ENCODE measurements at regions not wholly inside any gene's neighbourhood (a gene's known extent, or its start where the extent isn't known, plus 50 kb on each side); places are given as distances from the start of the nearest gene placed in this dataset.
A peak's percentile ranks its signal among the peaks of the same experiment; 100 is the strongest.

DNA sequence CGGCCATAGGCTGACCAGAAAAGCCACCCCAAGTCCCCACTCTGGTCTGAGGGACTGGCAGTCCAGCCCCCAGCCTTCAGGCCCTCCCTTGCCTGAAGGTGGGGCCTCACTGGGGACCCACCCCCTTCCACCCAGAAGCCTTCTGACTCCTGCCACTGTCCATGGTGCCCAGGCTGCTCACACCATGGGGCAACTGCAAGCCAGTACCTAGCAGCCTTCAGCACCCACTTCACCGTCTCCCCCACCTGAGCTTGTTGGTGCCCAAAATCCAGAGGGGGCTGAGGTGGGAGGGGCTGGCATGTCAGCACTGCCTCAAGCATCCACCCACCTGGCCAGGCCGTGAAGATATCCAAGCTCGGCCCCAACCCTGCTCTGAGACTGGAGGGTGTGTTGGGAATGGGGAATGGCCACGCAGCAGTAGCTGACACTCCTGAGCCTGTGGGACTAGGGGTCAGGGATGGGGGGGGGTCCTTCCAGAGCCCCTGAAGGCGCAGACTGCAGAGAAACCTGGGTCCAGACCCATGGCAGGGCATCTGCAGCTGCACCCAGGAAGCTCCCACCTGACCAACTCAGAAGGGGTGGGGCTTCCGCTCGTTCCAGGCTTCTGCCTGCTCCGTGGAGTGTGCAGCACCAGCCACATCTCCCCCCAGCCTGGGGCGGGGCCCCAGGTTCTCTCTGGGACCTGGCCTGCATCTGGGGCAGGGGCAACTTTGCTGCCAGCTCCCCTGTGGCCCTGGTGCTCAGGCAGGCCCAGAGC is 942.1 kb upstream of the EPHA7 start:
- TF ChIP-seq, protein P1, sequence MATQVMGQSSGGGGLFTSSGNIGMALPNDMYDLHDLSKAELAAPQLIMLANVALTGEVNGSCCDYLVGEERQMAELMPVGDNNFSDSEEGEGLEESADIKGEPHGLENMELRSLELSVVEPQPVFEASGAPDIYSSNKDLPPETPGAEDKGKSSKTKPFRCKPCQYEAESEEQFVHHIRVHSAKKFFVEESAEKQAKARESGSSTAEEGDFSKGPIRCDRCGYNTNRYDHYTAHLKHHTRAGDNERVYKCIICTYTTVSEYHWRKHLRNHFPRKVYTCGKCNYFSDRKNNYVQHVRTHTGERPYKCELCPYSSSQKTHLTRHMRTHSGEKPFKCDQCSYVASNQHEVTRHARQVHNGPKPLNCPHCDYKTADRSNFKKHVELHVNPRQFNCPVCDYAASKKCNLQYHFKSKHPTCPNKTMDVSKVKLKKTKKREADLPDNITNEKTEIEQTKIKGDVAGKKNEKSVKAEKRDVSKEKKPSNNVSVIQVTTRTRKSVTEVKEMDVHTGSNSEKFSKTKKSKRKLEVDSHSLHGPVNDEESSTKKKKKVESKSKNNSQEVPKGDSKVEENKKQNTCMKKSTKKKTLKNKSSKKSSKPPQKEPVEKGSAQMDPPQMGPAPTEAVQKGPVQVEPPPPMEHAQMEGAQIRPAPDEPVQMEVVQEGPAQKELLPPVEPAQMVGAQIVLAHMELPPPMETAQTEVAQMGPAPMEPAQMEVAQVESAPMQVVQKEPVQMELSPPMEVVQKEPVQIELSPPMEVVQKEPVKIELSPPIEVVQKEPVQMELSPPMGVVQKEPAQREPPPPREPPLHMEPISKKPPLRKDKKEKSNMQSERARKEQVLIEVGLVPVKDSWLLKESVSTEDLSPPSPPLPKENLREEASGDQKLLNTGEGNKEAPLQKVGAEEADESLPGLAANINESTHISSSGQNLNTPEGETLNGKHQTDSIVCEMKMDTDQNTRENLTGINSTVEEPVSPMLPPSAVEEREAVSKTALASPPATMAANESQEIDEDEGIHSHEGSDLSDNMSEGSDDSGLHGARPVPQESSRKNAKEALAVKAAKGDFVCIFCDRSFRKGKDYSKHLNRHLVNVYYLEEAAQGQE (IDR thresholded peaks at IDR 0.05; ENCODE audit: low read depth): peak; percentile 77
- TF ChIP-seq EP300 (IDR thresholded peaks at IDR 0.05; ENCODE audit: borderline replicate concordance): no peak

DNA sequence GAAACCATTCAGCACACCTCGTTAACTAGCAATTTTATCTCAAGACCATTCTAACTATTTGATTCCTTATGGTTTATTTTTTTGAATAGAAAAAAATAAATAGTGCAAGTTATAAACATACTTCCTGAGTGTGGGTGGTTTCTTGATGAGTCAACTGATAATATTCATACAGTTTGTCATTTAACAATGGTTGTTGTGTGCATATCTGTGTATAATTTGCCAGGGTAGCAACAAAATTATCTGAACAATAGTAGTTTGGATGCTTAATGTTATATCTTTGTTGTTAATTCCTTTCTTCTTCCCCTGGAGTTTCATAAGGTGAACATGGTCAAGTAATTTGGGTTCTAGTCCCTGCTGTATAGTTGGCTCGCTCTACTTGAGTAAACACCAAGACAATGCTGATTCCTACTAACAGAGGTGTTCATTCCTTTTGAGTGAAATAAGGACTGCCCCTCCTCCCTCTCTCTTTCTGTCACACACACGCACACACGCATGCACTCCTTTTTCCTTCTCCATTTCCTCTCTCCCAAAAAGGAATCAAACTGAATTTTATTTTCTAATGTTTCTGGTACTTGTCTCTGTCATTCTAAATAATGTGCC is 938.1 kb upstream of the EPHA7 start:
- TF ChIP-seq EP300 (IDR thresholded peaks at IDR 0.05; ENCODE audit: borderline replicate concordance) (0 out of 2 replicates have a peak, but pooled peaks have one; percentile 28), NFIC (IDR thresholded peaks at IDR 0.05) (no peak)

GRCh38 chr6:94350833-94351232 is 931.5 kb upstream of the EPHA7 start:
- TF ChIP-seq NFIC (IDR thresholded peaks at IDR 0.05) (no peak), ZBTB7A (IDR thresholded peaks at IDR 0.05; ENCODE audit: low read depth) (no peak), USF1 (IDR thresholded peaks at IDR 0.05) (no peak), TEAD4 (IDR thresholded peaks at IDR 0.05) (no peak), CEBPB (IDR thresholded peaks at IDR 0.05) (no peak)

DNA sequence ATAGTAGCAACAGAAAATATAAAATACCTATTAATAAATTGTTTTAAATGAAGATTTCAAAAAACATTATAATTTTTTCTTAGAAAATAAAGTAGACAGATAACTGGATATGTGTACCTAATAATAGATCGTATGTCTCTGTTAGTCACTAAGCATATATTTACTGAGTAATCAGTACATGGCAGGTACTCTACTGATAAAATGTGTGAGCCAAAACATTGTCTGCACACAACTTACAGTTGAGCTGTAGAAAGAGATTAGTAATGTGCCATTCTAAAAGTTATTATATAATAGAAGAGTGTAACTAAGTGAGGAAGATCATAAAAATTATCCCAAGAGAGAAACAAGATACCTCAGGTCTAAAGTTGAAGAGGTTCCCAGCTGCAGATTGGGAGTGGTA is 929.9 kb upstream of the EPHA7 start:
- TF ChIP-seq EGR1 (IDR thresholded peaks at IDR 0.05) (no peak), USF1 (IDR thresholded peaks at IDR 0.05) (no peak), YY1 (IDR thresholded peaks at IDR 0.05; ENCODE audit: low read depth) (no peak), TEAD4 (IDR thresholded peaks at IDR 0.05) (no peak), TCF12 (IDR thresholded peaks at IDR 0.05; ENCODE audit: low read depth) (no peak), EP300 (IDR thresholded peaks at IDR 0.05; ENCODE audit: borderline replicate concordance) (no peak), NFIC (IDR thresholded peaks at IDR 0.05) (no peak), RAD21 (IDR thresholded peaks at IDR 0.05; ENCODE audit: low read depth) (no peak), MAX (IDR thresholded peaks at IDR 0.05) (no peak), ZBTB7A (IDR thresholded peaks at IDR 0.05; ENCODE audit: low read depth) (no peak), CEBPB (IDR thresholded peaks at IDR 0.05) (no peak)
- TF ChIP-seq, protein P1 (IDR thresholded peaks at IDR 0.05; ENCODE audit: low read depth): no peak

GRCh38 chr6:94344866-94345265 is 925.5 kb upstream of the EPHA7 start:
- TF ChIP-seq USF1 (IDR thresholded peaks at IDR 0.05): no peak
- TF ChIP-seq TEAD4 (IDR thresholded peaks at IDR 0.05): no peak
- TF ChIP-seq CREB1 (IDR thresholded peaks at IDR 0.05; ENCODE audit: low read depth): no peak
- no peak for TF ChIP-seq CEBPB (IDR thresholded peaks at IDR 0.05)

GRCh38 chr6:94341173-94341572 is 921.8 kb upstream of the EPHA7 start:
- TF ChIP-seq ZBTB7A (IDR thresholded peaks at IDR 0.05; ENCODE audit: low read depth) (no peak), EP300 (IDR thresholded peaks at IDR 0.05; ENCODE audit: borderline replicate concordance) (no peak), TEAD4 (IDR thresholded peaks at IDR 0.05) (no peak), EGR1 (IDR thresholded peaks at IDR 0.05) (no peak), CEBPB (IDR thresholded peaks at IDR 0.05) (no peak), TAF1 (IDR thresholded peaks at IDR 0.05; ENCODE audit: low read depth) (no peak), CREB1 (IDR thresholded peaks at IDR 0.05; ENCODE audit: low read depth) (no peak), USF1 (IDR thresholded peaks at IDR 0.05) (no peak), FOXM1 (IDR thresholded peaks at IDR 0.05; ENCODE audit: borderline replicate concordance, low read depth) (no peak), YY1 (IDR thresholded peaks at IDR 0.05; ENCODE audit: low read depth) (no peak), NFIC (IDR thresholded peaks at IDR 0.05) (no peak)
- TF ChIP-seq, protein P1 (IDR thresholded peaks at IDR 0.05; ENCODE audit: low read depth): no peak
